ENCODE measurements at regions not wholly inside any gene's neighbourhood (a gene's known extent, or its start where the extent isn't known, plus 50 kb on each side); places are given as distances from the start of the nearest gene placed in this dataset.

- no peak for DNase-seq
- in situ Hi-C loops (cut with MboI; ENCODE audit: low pct_unique_long_range_greater_than_20kb, low sequenced_read_pairs), result no loop called here
Measured at GRCh38 chr10:58930500-58930899, 245.9 kb upstream of the PHYHIPL start.

DNA sequence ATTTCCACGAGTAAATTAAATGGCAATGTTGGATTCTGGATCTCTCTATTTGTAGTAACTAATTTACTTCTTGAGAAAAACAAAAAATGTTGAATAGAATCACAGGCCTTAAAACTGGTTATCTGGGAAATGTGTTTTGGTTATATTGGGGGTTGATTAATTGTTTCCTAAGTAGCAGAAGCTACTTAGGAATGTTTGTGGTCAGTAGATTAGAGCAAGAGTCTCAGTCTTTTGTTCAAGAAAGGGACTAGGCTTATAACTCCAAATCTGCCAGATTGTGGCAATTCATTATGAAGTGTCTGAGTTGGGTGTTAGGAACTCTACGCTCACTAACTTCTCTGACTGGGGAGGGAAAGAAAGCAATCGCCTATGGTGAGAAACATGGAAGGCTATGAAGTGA, 244.3 kb upstream of the PHYHIPL start:
- in situ Hi-C loops (cut with MboI; ENCODE audit: low pct_unique_long_range_greater_than_20kb, low sequenced_read_pairs), result no loop called here
- DNase-seq, result no peak

GRCh38 chr10:58932577-58933314, 243.7 kb upstream of the PHYHIPL start:
- in situ Hi-C loops (cut with MboI; ENCODE audit: low pct_unique_long_range_greater_than_20kb, low sequenced_read_pairs), result no loop called here
- no peak for DNase-seq

GRCh38 chr10:58936364-58936763, 240.1 kb upstream of the PHYHIPL start:
- in situ Hi-C loops (cut with MboI; ENCODE audit: low pct_unique_long_range_greater_than_20kb, low sequenced_read_pairs), result no loop called here
- DNase-seq, result no peak

GRCh38 chr10:58937423-58937822, 239.0 kb upstream of the PHYHIPL start:
- DNase-seq, result no peak

GRCh38 chr10:58942724-58943123, 233.7 kb upstream of the PHYHIPL start:
- in situ Hi-C loops (cut with MboI; ENCODE audit: low pct_unique_long_range_greater_than_20kb, low sequenced_read_pairs), result no loop called here
- no peak for DNase-seq

More at GRCh38 chr10:58937423-58937822, 239.0 kb upstream of the PHYHIPL start:
- in situ Hi-C loops (cut with MboI; ENCODE audit: low pct_unique_long_range_greater_than_20kb, low sequenced_read_pairs), result no loop called here

GRCh38 chr10:58943256-58943890, 233.1 kb upstream of the PHYHIPL start:
- DNase-seq, result no peak
- in situ Hi-C loops (cut with MboI; ENCODE audit: low pct_unique_long_range_greater_than_20kb, low sequenced_read_pairs), result no loop called here

DNA sequence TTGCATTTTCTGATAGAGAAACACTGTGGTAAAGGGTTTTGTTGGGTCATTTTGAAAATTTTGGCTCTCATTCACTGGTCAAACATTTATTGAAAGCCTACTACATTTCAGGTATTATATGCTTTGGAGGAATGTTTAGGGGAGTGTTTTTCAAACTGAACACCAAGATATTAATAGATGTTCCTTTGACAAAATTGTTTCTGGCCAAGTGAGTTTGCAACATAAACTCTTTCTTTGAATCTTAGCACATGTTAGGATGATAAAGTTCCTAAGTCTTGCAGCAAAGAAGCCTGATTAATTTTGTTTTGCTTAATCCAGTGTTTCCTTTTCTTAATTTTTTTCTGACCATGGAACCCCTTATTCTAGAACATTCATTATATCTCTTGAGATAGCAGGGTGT, 232.5 kb upstream of the PHYHIPL start:
- in situ Hi-C loops (cut with MboI; ENCODE audit: low pct_unique_long_range_greater_than_20kb, low sequenced_read_pairs), result no loop called here
- no peak for DNase-seq

- in situ Hi-C loops (cut with MboI; ENCODE audit: low pct_unique_long_range_greater_than_20kb, low sequenced_read_pairs), result no loop called here
- DNase-seq, result no peak
Measured at GRCh38 chr10:58948303-58948702, 228.1 kb upstream of the PHYHIPL start.

- in situ Hi-C loops (cut with MboI; ENCODE audit: low pct_unique_long_range_greater_than_20kb, low sequenced_read_pairs), result loop anchor here (25.0 kb wide), 1 partner anchor 662 kb away; no protein-coding TSS in a partner anchor
Measured at GRCh38 chr10:58950618-58951017, 225.8 kb upstream of the PHYHIPL start.

GRCh38 chr10:58951087-58951486, 225.4 kb upstream of the PHYHIPL start:
- in situ Hi-C loops (cut with MboI; ENCODE audit: low pct_unique_long_range_greater_than_20kb, low sequenced_read_pairs), result loop anchor here (25.0 kb wide), 1 partner anchor 661 kb away; no protein-coding TSS in a partner anchor
- no peak for DNase-seq

More at GRCh38 chr10:58950618-58951017, 225.8 kb upstream of the PHYHIPL start:
- no peak for DNase-seq

DNA sequence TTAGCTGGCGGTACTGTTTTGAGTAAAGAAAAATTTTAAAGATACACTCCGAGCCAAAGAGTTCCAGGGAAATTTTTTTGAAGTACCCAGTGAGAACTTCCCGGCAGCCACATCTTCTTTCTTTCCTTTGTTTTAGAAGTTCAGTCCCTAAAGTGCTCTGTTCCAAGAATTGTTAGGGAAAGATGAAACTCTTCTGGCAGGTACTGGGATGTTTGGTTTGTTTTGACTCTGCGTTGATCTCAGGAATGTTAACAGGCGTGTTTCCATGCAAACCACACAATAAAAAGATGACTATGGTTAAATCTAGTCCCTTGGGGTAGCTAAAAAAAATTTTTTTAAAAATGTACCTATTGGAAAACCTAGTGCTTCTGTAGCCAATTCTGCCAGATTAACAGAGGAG, 224.7 kb upstream of the PHYHIPL start:
- no peak for DNase-seq
- in situ Hi-C loops (cut with MboI; ENCODE audit: low pct_unique_long_range_greater_than_20kb, low sequenced_read_pairs), result loop anchor here (25.0 kb wide), 1 partner anchor 661 kb away; no protein-coding TSS in a partner anchor

DNA sequence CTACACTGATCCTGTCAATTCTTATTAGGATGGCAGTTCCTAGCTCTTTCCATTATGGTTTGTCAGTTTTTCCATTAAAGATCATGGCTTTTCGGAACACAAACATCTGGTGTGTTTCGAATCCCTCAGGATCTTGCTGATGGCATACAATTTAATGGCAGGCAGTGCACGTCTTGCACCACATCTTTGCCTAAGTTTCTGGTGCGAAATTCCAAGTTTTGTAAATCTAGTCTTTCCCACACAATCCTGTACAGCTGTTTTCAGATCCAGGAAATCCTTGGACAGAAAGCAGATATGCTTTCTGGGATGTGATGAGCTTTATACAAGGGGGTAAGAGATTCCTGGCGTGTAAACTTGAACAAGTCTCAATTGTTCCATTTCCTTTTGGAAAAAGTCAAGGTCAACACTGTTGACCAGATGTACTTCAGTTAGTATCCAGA, 224.3 kb upstream of the PHYHIPL start:
- in situ Hi-C loops (cut with MboI; ENCODE audit: low pct_unique_long_range_greater_than_20kb, low sequenced_read_pairs), result loop anchor here (25.0 kb wide), 1 partner anchor 660 kb away; no protein-coding TSS in a partner anchor
- DNase-seq, result no peak

GRCh38 chr10:58952747-58953466, 223.5 kb upstream of the PHYHIPL start:
- in situ Hi-C loops (cut with MboI; ENCODE audit: low pct_unique_long_range_greater_than_20kb, low sequenced_read_pairs), result loop anchor here (25.0 kb wide), 1 partner anchor 659 kb away; no protein-coding TSS in a partner anchor
- DNase-seq, result peak; percentile 40

DNA sequence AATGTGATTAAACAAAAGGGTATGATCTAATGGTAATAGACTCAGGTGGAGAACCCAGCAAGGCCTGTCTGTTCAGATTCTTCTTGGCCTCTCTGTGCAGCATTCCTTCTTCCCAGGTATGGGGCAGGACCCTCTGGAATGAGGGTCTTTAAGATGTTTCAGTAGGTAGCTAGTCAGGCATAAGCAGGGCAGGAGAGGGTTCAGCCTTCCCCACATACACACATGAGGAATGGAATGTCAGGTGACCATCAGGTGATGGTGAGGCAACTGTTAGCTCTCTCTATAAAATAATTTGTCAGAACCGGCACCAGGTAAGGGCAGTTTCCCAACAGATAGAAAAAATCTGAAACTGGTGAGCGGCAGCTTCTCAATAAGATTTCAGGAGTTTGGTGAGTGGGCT, 222.3 kb upstream of the PHYHIPL start:
- in situ Hi-C loops (cut with MboI; ENCODE audit: low pct_unique_long_range_greater_than_20kb, low sequenced_read_pairs), result loop anchor here (25.0 kb wide), 1 partner anchor 658 kb away; no protein-coding TSS in a partner anchor
- no peak for DNase-seq

- in situ Hi-C loops (cut with MboI; ENCODE audit: low pct_unique_long_range_greater_than_20kb, low sequenced_read_pairs), result loop anchor here (25.0 kb wide), 1 partner anchor 657 kb away; no protein-coding TSS in a partner anchor
- no peak for DNase-seq
Measured at GRCh38 chr10:58955615-58956014, 220.8 kb upstream of the PHYHIPL start.

DNA sequence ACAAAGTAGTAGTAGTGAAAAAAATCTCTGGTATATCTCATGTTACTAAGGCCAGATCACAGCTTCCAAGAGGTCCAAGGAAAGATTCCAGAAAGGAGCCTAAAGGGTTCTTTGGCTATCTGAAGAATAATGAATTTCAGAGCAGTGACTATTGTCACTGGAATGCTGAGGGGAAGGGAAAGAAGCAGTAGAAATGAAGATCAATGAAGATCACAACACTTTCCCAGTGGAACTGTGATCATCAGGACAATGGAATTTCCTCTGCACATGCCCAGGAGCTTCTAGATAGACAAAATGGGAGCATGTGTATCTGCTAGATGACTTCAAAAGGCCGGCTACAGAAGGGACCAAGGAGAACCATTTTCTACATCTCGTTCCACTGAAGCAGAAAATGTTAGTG, 219.5 kb upstream of the PHYHIPL start:
- in situ Hi-C loops (cut with MboI; ENCODE audit: low pct_unique_long_range_greater_than_20kb, low sequenced_read_pairs), result loop anchor here (25.0 kb wide), 1 partner anchor 655 kb away; no protein-coding TSS in a partner anchor
- no peak for DNase-seq

- no peak for DNase-seq
- in situ Hi-C loops (cut with MboI; ENCODE audit: low pct_unique_long_range_greater_than_20kb, low sequenced_read_pairs), result loop anchor here (25.0 kb wide), 1 partner anchor 655 kb away; no protein-coding TSS in a partner anchor
Measured at GRCh38 chr10:58957517-58957916, 218.9 kb upstream of the PHYHIPL start.

DNA sequence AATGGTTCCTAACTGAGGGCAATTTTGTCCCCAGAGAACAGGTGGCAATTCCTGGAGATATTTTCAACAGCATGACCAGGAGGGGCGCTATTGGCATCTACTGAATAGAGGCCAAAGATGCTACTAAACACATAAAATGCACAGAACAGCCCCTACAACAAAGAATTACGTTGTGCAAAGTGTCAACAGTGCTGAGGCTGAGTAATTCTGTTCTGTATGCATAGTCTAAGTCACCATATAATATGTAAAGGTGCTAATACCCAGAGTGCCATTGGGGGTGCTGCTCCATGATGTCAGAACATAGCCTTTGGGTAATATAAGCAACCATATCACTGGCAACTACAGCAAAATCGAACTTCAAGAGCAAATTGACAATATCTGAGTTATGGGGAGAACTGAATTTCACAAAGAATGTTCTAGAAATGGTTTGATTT, 213.3 kb upstream of the PHYHIPL start:
- peak; percentile 3 for DNase-seq
- in situ Hi-C loops (cut with MboI; ENCODE audit: low pct_unique_long_range_greater_than_20kb, low sequenced_read_pairs), result loop anchor here (25.0 kb wide), 1 partner anchor 649 kb away; no protein-coding TSS in a partner anchor

Measured in KBM-7 (cell line).